HG02763 (cell line): ENCODE measurements at regions not wholly inside any gene's neighbourhood (a gene's known extent, or its start where the extent isn't known, plus 50 kb on each side); places are given as distances from the start of the nearest gene placed in this dataset.

Experiments used
- ATAC-seq: cut with Tn5 transposase; IDR thresholded peaks from one replicate; pipeline ENCODE4 v1.9.1; 2021; ENCODE audit warnings: mild to moderate bottlenecking, moderate library complexity; ENCODE audit not compliant: unreplicated experiment

GRCh38 chr1:88175631-88176226 lies 508.3 kb upstream of the PKN2 start:
- no peak for ATAC-seq

- no peak for ATAC-seq
Observed at GRCh38 chr1:88179943-88180342, 504.1 kb upstream of the PKN2 start.

- peak; percentile 96 for ATAC-seq
Observed at GRCh38 chr1:88180449-88181108, 503.5 kb upstream of the PKN2 start.

GRCh38 chr1:88186911-88187310 lies 497.2 kb upstream of the PKN2 start:
- no peak for ATAC-seq

- ATAC-seq, result no peak
Observed at GRCh38 chr1:88188038-88188437, 496.0 kb upstream of the PKN2 start.

- no peak for ATAC-seq
Observed at GRCh38 chr1:88189525-88189924, 494.5 kb upstream of the PKN2 start.

- peak; percentile 84 for ATAC-seq
Observed at GRCh38 chr1:88191917-88192316, 492.2 kb upstream of the PKN2 start.

- ATAC-seq, result no peak
Observed at GRCh38 chr1:88194542-88194941, 489.5 kb upstream of the PKN2 start.

GRCh38 chr1:88200545-88200944 lies 483.5 kb upstream of the PKN2 start:
- ATAC-seq, result no peak

- no peak for ATAC-seq
Observed at GRCh38 chr1:88204111-88204510, 480.0 kb upstream of the PKN2 start.

GRCh38 chr1:88204612-88205167 lies 479.4 kb upstream of the PKN2 start:
- ATAC-seq, result no peak

GRCh38 chr1:88208389-88208788 lies 475.7 kb upstream of the PKN2 start:
- ATAC-seq, result no peak

- no peak for ATAC-seq
Observed at GRCh38 chr1:88210103-88210787, 473.8 kb upstream of the PKN2 start.

- no peak for ATAC-seq
Observed at GRCh38 chr1:88216441-88216840, 467.6 kb upstream of the PKN2 start.

GRCh38 chr1:88217386-88217785 lies 466.7 kb upstream of the PKN2 start:
- ATAC-seq, result no peak

- ATAC-seq, result no peak
Observed at GRCh38 chr1:88219521-88219920, 464.6 kb upstream of the PKN2 start.

- ATAC-seq, result no peak
Observed at GRCh38 chr1:88221411-88221810, 462.7 kb upstream of the PKN2 start.

- ATAC-seq, result no peak
Observed at GRCh38 chr1:88224906-88225305, 459.2 kb upstream of the PKN2 start.

- ATAC-seq, result no peak
Observed at GRCh38 chr1:88228114-88228513, 456.0 kb upstream of the PKN2 start.

- ATAC-seq, result no peak
Observed at GRCh38 chr1:88230126-88230525, 453.9 kb upstream of the PKN2 start.

GRCh38 chr1:88237058-88237457 lies 447.0 kb upstream of the PKN2 start:
- no peak for ATAC-seq

GRCh38 chr1:88239205-88239604 lies 444.9 kb upstream of the PKN2 start:
- no peak for ATAC-seq
